Activated CD4-positive, alpha-beta memory T cell treated with anti-CD3 and anti-CD28 coated beads, Interleukin-2, amount 10 ng/mL, durations not matched to agents 7 days and 5 days (primary cell): ENCODE measurements at regions not wholly inside any gene's neighbourhood (a gene's known extent, or its start where the extent isn't known, plus 50 kb on each side); places are given as distances from the start of the nearest gene placed in this dataset.

Experiments used
- CTCF ChIA-PET: fragments of 350-600 bp; sonication (Branson Sonifier 250); formaldehyde crosslinking; loops from one replicate; lab custom pipeline; 2021; ENCODE audit warnings: antibody characterized with exemption, inconsistent platforms; lab: Charles Lee
- POLR2A ChIA-PET: fragments of 350-600 bp; sonication (Branson Sonifier 250); formaldehyde crosslinking; loops from one replicate; lab custom pipeline; 2021; ENCODE audit warnings: antibody characterized with exemption; lab: Charles Lee
- DNase-seq: peaks from one replicate; pipeline ENCODE4 v3.0.0-alpha.2; 2020
- H3K27ac Mint-ChIP-seq: one replicate; pipeline ENCODE4 v1.8.0; 2021; ENCODE audit warnings: mild to moderate bottlenecking, mixed read lengths
- H3K27me3 Mint-ChIP-seq: one replicate; pipeline ENCODE4 v1.8.0; 2021; ENCODE audit warnings: mixed read lengths
- H3K36me3 Mint-ChIP-seq: one replicate; pipeline ENCODE4 v1.8.0; 2021; ENCODE audit warnings: low read depth, mixed read lengths
- H3K4me1 Mint-ChIP-seq: one replicate; pipeline ENCODE4 v1.8.0; 2021; ENCODE audit warnings: mixed read lengths
- H3K4me3 Mint-ChIP-seq: one replicate; pipeline ENCODE4 v1.8.0; 2021; ENCODE audit warnings: mild to moderate bottlenecking, mixed read lengths
- H3K9me3 Mint-ChIP-seq: one replicate; pipeline ENCODE4 v1.8.0; 2021; ENCODE audit warnings: mixed read lengths

GRCh38 chr5:88377240-88377639, 108.6 kb upstream of the TMEM161B start:
- H3K4me1 Mint-ChIP-seq = peaks cover 3% of the 10 kb centered on the region
- no peak for DNase-seq
- no peaks in the 10 kb centered on the region for H3K36me3 Mint-ChIP-seq
- H3K4me3 Mint-ChIP-seq = no peak overlapping the region
- H3K27me3 Mint-ChIP-seq = no peaks in the 10 kb centered on the region
- no peak overlapping the region for H3K27ac Mint-ChIP-seq
- ChIA-PET CTCF (no interaction called here), POLR2A (no interaction called here)
- no peaks in the 10 kb centered on the region for H3K9me3 Mint-ChIP-seq

GRCh38 chr5:88376728-88377127, 108.1 kb upstream of the TMEM161B start:
- H3K4me1 Mint-ChIP-seq = peaks cover 3% of the 10 kb centered on the region

GRCh38 chr5:88374391-88374790, 105.7 kb upstream of the TMEM161B start:
- POLR2A ChIA-PET = no interaction called here
- no peak for DNase-seq
- Mint-ChIP-seq H3K36me3 (no peaks in the 10 kb centered on the region), H3K27ac (no peak overlapping the region), H3K9me3 (no peaks in the 10 kb centered on the region), H3K27me3 (no peaks in the 10 kb centered on the region), H3K4me1 (peaks cover 3% of the 10 kb centered on the region), H3K4me3 (no peak overlapping the region)
- CTCF ChIA-PET = no interaction called here

More at GRCh38 chr5:88376728-88377127, 108.1 kb upstream of the TMEM161B start:
- Mint-ChIP-seq H3K4me3 (no peak overlapping the region), H3K9me3 (no peaks in the 10 kb centered on the region), H3K36me3 (no peaks in the 10 kb centered on the region), H3K27me3 (no peaks in the 10 kb centered on the region), H3K27ac (no peak overlapping the region)
- POLR2A ChIA-PET = no interaction called here
- CTCF ChIA-PET = no interaction called here
- no peak for DNase-seq

GRCh38 chr5:88370824-88371223, 102.2 kb upstream of the TMEM161B start:
- CTCF ChIA-PET = no interaction called here
- DNase-seq = no peak
- H3K36me3 Mint-ChIP-seq = no peaks in the 10 kb centered on the region

GRCh38 chr5:88368201-88368600, 99.6 kb upstream of the TMEM161B start:
- Mint-ChIP-seq H3K4me1 (no peaks in the 10 kb centered on the region), H3K4me3 (no peak overlapping the region), H3K36me3 (no peaks in the 10 kb centered on the region), H3K9me3 (no peaks in the 10 kb centered on the region), H3K27ac (no peak overlapping the region), H3K27me3 (no peaks in the 10 kb centered on the region)
- ChIA-PET POLR2A (no interaction called here), CTCF (no interaction called here)
- no peak for DNase-seq

More at GRCh38 chr5:88370824-88371223, 102.2 kb upstream of the TMEM161B start:
- Mint-ChIP-seq H3K9me3 (no peaks in the 10 kb centered on the region), H3K27me3 (no peaks in the 10 kb centered on the region), H3K4me3 (no peak overlapping the region), H3K4me1 (peaks cover 3% of the 10 kb centered on the region), H3K27ac (no peak overlapping the region)
- POLR2A ChIA-PET = no interaction called here

- no peaks in the 10 kb centered on the region for H3K36me3 Mint-ChIP-seq
- H3K4me3 Mint-ChIP-seq = no peak overlapping the region
- ChIA-PET CTCF (no interaction called here), POLR2A (no interaction called here)
- H3K27ac Mint-ChIP-seq = no peak overlapping the region
- no peaks in the 10 kb centered on the region for H3K27me3 Mint-ChIP-seq
- H3K4me1 Mint-ChIP-seq = no peaks in the 10 kb centered on the region
- no peaks in the 10 kb centered on the region for H3K9me3 Mint-ChIP-seq
- DNase-seq = no peak
Observed at GRCh38 chr5:88364991-88365390, 96.3 kb upstream of the TMEM161B start.

GRCh38 chr5:88355490-88356050, 86.9 kb upstream of the TMEM161B start:
- H3K36me3 Mint-ChIP-seq = no peaks in the 10 kb centered on the region
- H3K27ac Mint-ChIP-seq = no peak overlapping the region
- H3K4me1 Mint-ChIP-seq = no peaks in the 10 kb centered on the region
- DNase-seq = no peak
- H3K27me3 Mint-ChIP-seq = no peaks in the 10 kb centered on the region
- POLR2A ChIA-PET = no interaction called here
- H3K4me3 Mint-ChIP-seq = no peak overlapping the region
- no peaks in the 10 kb centered on the region for H3K9me3 Mint-ChIP-seq
- CTCF ChIA-PET = no interaction called here

GRCh38 chr5:88325868-88326267, 57.2 kb upstream of the TMEM161B start:
- Mint-ChIP-seq H3K27me3 (no peaks in the 10 kb centered on the region), H3K9me3 (no peaks in the 10 kb centered on the region), H3K4me1 (no peaks in the 10 kb centered on the region), H3K36me3 (no peaks in the 10 kb centered on the region), H3K4me3 (no peak overlapping the region), H3K27ac (no peak overlapping the region)
- CTCF ChIA-PET = no interaction called here
- POLR2A ChIA-PET = no interaction called here
- no peak for DNase-seq

- Mint-ChIP-seq H3K4me1 (no peaks in the 10 kb centered on the region), H3K36me3 (no peaks in the 10 kb centered on the region), H3K4me3 (no peak overlapping the region), H3K9me3 (no peaks in the 10 kb centered on the region), H3K27ac (no peak overlapping the region), H3K27me3 (no peaks in the 10 kb centered on the region)
- ChIA-PET CTCF (no interaction called here), POLR2A (no interaction called here)
- no peak for DNase-seq
Observed at GRCh38 chr5:88322785-88323184, 54.1 kb upstream of the TMEM161B start.
